ENCODE measurements at regions not wholly inside any gene's neighbourhood (a gene's known extent, or its start where the extent isn't known, plus 50 kb on each side); places are given as distances from the start of the nearest gene placed in this dataset.

DNA sequence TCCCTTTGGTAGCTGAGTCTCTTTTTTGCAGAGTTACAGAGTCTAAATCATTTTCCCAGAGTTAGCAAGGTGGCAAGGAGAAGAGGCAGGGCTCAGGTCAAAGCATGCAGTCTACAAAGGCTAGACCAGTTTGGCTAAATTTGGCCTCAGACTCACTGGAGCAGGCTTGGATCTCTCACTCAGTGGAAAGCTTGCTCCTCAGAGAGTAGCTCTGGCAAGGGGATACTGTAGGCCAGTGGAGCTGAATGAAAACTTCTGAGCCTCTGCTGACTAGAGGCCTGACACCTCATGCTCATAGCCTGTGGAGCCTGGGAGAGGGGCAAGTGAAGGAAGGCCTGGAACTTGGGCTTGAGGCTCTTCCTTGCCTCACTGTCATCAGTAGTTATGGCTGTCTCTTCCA, 101.0 kb downstream of the MOBP start:
- Histone ChIP-seq H3K4me3 (ENCODE audit: low read depth, low read length) (no peak overlapping the region), H3K4me1 (ENCODE audit: control insufficient read depth, insufficient read depth, low read length) (no peaks in the 10 kb centered on the region), H3K9me3 (ENCODE audit: control insufficient read depth, insufficient read depth, low read depth, low read length) (no peaks in the 10 kb centered on the region), H3K27ac (ENCODE audit: extremely low read depth, low read depth, low read length) (no peak overlapping the region), H3K36me3 (ENCODE audit: control insufficient read depth in 2 of 2, insufficient read depth in 1 of 2, low read length in 2 of 2) (no peaks in the 10 kb centered on the region)
- ChIA-PET POLR2A (no interaction called here), CTCF (no interaction called here)
- no peak for TF ChIP-seq ZNF513 (tag by site-specific recombination; IDR thresholded peaks at IDR 0.05)
- no peak for TF ChIP-seq WT1 (tag by site-specific recombination; IDR thresholded peaks at IDR 0.05)
- TF ChIP-seq ZNF501 (tag by site-specific recombination; IDR thresholded peaks at IDR 0.05): no peak
- no peak for TF ChIP-seq ZNF837 (tag by site-specific recombination; IDR thresholded peaks at IDR 0.05)
- no peak for TF ChIP-seq ZNF184 (tag by site-specific recombination; IDR thresholded peaks at IDR 0.05)
- TF ChIP-seq ZNF549 (tag by site-specific recombination; IDR thresholded peaks at IDR 0.05): no peak
- no peak for TF ChIP-seq RBAK (tag by site-specific recombination; IDR thresholded peaks at IDR 0.05)
- no peak for TF ChIP-seq ZNF239 (tag by site-specific recombination; IDR thresholded peaks at IDR 0.05)

DNA sequence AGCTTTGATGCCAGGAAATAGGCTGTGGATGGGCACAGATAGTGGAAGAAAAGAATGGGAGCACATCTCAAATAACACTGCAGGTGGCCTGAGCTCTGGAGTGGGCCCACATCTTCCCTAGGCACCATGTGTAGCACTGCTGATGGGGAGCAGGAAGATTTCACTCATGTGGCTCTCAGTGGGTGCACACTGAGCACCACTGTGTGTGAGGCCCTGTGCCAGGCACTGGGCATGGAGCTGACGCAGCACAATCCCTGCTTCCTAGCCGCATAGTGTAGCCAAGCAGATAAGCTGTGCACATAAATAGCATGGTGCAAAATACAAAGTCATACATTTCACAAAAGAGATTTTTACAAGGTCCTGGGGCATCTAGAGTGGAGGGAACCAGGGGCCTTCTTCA, 101.6 kb downstream of the MOBP start:
- POLR2A ChIA-PET: no interaction called here
- Histone ChIP-seq H3K9me3 (ENCODE audit: control insufficient read depth, insufficient read depth, low read depth, low read length) (no peaks in the 10 kb centered on the region), H3K4me3 (ENCODE audit: low read depth, low read length) (no peak overlapping the region), H3K27ac (ENCODE audit: extremely low read depth, low read depth, low read length) (no peak overlapping the region), H3K4me1 (ENCODE audit: control insufficient read depth, insufficient read depth, low read length) (no peaks in the 10 kb centered on the region), H3K36me3 (ENCODE audit: control insufficient read depth in 2 of 2, insufficient read depth in 1 of 2, low read length in 2 of 2) (no peaks in the 10 kb centered on the region)
- TF ChIP-seq HIC1 (tag by site-specific recombination; IDR thresholded peaks at IDR 0.05): no peak
- CTCF ChIA-PET: no interaction called here

- POLR2A ChIA-PET: no interaction called here
- H3K27ac ChIP-seq (ENCODE audit: extremely low read depth, low read depth, low read length): no peak overlapping the region
- no peaks in the 10 kb centered on the region for H3K9me3 ChIP-seq (ENCODE audit: control insufficient read depth, insufficient read depth, low read depth, low read length)
- H3K4me3 ChIP-seq (ENCODE audit: low read depth, low read length): no peak overlapping the region
- no peaks in the 10 kb centered on the region for H3K4me1 ChIP-seq (ENCODE audit: control insufficient read depth, insufficient read depth, low read length)
- CTCF ChIA-PET: no interaction called here
- H3K36me3 ChIP-seq (ENCODE audit: control insufficient read depth in 2 of 2, insufficient read depth in 1 of 2, low read length in 2 of 2): no peaks in the 10 kb centered on the region
- TF ChIP-seq, protein P1, sequence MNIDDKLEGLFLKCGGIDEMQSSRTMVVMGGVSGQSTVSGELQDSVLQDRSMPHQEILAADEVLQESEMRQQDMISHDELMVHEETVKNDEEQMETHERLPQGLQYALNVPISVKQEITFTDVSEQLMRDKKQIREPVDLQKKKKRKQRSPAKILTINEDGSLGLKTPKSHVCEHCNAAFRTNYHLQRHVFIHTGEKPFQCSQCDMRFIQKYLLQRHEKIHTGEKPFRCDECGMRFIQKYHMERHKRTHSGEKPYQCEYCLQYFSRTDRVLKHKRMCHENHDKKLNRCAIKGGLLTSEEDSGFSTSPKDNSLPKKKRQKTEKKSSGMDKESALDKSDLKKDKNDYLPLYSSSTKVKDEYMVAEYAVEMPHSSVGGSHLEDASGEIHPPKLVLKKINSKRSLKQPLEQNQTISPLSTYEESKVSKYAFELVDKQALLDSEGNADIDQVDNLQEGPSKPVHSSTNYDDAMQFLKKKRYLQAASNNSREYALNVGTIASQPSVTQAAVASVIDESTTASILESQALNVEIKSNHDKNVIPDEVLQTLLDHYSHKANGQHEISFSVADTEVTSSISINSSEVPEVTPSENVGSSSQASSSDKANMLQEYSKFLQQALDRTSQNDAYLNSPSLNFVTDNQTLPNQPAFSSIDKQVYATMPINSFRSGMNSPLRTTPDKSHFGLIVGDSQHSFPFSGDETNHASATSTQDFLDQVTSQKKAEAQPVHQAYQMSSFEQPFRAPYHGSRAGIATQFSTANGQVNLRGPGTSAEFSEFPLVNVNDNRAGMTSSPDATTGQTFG (tag by site-specific recombination; IDR thresholded peaks at IDR 0.05; ENCODE audit: borderline replicate concordance): no peak
- no peak for TF ChIP-seq ZNF146 (tag by site-specific recombination; IDR thresholded peaks at IDR 0.05)
- TF ChIP-seq BCL11B (tag by site-specific recombination; IDR thresholded peaks at IDR 0.05; ENCODE audit: low read depth): no peak
- no peak for TF ChIP-seq ZNF112 (tag by site-specific recombination; IDR thresholded peaks at IDR 0.05)
- no peak for TF ChIP-seq ZNF114 (tag by site-specific recombination; IDR thresholded peaks at IDR 0.05)
- no peak for TF ChIP-seq ZNF404 (tag by site-specific recombination; IDR thresholded peaks at IDR 0.05)
- TF ChIP-seq, protein P2, sequence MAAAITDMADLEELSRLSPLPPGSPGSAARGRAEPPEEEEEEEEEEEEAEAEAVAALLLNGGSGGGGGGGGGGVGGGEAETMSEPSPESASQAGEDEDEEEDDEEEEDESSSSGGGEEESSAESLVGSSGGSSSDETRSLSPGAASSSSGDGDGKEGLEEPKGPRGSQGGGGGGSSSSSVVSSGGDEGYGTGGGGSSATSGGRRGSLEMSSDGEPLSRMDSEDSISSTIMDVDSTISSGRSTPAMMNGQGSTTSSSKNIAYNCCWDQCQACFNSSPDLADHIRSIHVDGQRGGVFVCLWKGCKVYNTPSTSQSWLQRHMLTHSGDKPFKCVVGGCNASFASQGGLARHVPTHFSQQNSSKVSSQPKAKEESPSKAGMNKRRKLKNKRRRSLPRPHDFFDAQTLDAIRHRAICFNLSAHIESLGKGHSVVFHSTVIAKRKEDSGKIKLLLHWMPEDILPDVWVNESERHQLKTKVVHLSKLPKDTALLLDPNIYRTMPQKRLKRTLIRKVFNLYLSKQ (tag by site-specific recombination; IDR thresholded peaks at IDR 0.05; ENCODE audit: borderline replicate concordance): no peak
- no peak for TF ChIP-seq ZNF837 (tag by site-specific recombination; IDR thresholded peaks at IDR 0.05)
- TF ChIP-seq, protein P3, sequence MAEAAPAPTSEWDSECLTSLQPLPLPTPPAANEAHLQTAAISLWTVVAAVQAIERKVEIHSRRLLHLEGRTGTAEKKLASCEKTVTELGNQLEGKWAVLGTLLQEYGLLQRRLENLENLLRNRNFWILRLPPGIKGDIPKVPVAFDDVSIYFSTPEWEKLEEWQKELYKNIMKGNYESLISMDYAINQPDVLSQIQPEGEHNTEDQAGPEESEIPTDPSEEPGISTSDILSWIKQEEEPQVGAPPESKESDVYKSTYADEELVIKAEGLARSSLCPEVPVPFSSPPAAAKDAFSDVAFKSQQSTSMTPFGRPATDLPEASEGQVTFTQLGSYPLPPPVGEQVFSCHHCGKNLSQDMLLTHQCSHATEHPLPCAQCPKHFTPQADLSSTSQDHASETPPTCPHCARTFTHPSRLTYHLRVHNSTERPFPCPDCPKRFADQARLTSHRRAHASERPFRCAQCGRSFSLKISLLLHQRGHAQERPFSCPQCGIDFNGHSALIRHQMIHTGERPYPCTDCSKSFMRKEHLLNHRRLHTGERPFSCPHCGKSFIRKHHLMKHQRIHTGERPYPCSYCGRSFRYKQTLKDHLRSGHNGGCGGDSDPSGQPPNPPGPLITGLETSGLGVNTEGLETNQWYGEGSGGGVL (tag by site-specific recombination; IDR thresholded peaks at IDR 0.05): no peak
- no peak for TF ChIP-seq GLIS1 (tag by site-specific recombination; IDR thresholded peaks at IDR 0.05)
- no peak for TF ChIP-seq ZNF639 (tag by site-specific recombination; IDR thresholded peaks at IDR 0.05)
- no peak for TF ChIP-seq ZNF610 (tag by site-specific recombination; IDR thresholded peaks at IDR 0.05; ENCODE audit: borderline replicate concordance)
Measured at GRCh38 chr3:39573392-39573791, 105.9 kb downstream of the MOBP start.
